Hematopoietic multipotent progenitor cell treated with erythropoietin and hydrocortisone succinate and interleukin-3 and kit ligand, for 15 days (in vitro differentiated cells): ENCODE measurements at regions not wholly inside any gene's neighbourhood (a gene's known extent, or its start where the extent isn't known, plus 50 kb on each side); places are given as distances from the start of the nearest gene placed in this dataset.

Experiments used
- DNase-seq: peaks from one replicate; pipeline ENCODE4 v3.0.0-alpha.2; 2015; ENCODE audit warnings: low spot score

GRCh38 chr16:86446279-86446678, 64.0 kb upstream of the FOXF1 start:
- no peak for DNase-seq

DNA sequence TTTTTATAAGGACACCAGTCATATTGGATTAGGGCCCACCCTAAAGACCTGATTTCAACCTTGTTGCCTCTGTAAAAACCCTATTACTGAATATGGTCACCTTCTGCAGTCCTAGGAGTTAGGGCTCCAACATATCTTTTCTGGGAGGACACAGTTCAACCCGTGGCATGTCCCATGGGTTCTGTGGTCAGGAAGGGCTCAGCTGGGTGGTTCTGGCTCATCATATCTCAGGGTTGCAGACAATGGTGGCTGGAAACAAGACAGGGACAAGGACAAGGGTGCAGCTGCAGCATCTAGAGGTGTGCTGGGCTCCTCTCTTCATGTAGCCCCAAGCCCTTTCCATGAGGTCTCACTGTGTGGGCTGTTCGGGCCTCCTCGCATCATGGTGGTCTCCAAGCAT, 63.1 kb upstream of the FOXF1 start:
- no peak for DNase-seq

DNA sequence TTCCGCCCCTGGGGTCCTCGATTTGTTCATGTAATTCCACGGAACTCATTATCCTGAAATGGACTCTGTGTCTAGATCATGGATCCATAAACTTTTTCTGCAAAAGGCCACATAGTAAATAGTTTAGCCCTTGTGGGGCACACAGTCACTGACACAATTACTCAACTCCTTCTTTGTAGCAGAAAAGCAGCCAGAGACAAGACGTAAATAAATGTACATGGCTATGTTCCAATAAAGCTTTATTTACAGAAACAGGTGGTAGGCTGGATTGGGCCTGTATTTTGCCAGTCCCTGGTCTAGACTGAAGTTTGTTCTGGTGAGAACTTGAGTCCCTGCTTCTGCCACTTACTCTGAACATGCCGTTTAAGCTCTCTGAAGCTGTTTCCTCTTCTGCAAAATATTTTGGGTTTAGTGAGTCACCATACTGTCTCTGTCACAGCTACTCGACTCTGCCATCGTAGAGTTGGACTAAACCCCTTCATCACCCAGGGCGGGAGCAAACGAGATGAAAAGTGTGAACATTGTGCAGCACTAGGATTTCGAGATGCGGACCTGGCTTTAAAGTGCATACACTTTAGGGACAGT, 61.9 kb upstream of the FOXF1 start:
- no peak for DNase-seq

- no peak for DNase-seq
These were observed 60.8 kb upstream of the FOXF1 start for GRCh38 chr16:86449446-86450095.

GRCh38 chr16:86450691-86451090, 59.6 kb upstream of the FOXF1 start:
- no peak for DNase-seq

- DNase-seq, result no peak
These were observed 57.9 kb upstream of the FOXF1 start for GRCh38 chr16:86452451-86452850.

GRCh38 chr16:86455116-86455515, 55.2 kb upstream of the FOXF1 start:
- no peak for DNase-seq

DNA sequence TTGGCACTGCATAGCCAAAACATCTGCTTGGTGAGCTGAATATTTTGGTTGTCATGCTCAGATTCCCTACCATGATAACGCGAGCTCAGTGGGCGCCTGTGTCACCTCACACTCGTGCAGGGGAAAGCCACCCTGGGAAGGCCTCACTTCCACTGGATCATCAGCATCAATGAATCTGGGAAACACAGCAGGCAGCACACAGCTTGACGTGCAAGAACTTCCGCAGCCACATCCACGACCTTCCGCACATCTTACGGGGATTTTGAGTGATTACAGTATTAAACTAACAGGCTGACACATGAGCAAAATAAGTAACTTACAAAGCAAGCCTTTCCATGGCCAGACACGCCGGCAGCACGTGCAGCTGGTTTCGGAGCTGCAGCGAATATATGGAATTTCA, 54.7 kb upstream of the FOXF1 start:
- DNase-seq, result no peak

DNA sequence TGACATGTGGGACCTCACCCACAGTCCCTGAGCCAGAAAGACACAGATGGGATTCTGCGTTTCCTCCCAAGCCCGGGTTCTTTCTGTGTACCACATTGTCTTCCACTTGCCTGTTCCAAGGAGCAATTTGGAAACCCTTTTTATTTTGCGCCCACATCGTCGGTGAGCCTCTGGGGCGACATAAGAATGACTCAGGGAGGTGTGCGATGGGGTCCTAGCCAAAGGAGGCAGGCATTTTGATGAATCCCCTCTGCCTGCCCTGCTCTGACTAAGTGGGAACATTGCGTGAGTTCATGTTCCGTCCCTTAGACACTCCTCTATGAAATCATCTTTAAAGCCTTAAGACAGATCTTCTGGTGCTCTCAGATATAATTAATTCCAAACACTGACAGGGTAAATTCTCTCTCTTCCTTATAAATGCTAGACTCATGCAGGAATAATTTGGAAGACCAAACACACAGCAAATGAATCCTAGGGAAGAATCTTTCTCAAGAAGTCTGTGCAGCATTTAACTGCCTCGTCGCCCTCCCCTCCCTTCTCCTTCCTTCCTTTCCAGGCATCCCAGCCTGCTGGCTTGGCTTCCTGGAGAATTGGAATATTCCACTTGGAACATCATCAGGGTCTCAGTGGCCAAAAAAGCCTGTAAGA, 52.7 kb upstream of the FOXF1 start:
- DNase-seq, result no peak

DNA sequence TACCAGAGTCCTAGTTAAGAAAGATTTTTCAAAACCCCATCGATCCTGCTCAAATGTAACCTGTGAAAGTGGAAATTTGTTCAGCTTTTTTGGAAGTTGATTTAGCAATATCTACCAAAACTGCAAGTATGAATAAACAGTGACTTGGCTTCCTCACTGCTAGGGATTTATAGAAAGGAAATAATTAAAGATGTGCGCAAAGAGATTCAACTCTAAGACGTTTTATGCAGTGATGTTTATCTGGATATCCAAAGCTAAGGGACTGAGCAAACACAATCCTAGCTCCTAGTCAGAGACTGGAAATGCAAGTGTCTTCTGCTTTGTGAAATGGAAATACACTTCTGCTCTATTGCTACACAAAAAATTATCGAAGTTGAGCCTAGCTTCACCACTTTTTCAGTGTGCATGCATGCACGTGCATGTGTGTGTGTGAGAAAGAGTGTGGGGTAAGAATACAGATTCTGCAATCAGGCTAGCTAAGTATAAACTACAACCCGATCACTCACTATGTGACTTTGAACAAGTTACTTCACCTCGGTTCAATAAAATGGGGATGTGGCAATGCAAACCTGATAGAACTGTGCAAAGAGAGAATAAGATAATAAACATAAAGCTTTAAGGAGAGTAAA, 52.1 kb upstream of the FOXF1 start:
- no peak for DNase-seq

- DNase-seq, result no peak
These were observed 51.1 kb upstream of the FOXF1 start for GRCh38 chr16:86459266-86459665.
